Activated naive CD8-positive, alpha-beta T cell (primary cell): ENCODE measurements at regions not wholly inside any gene's neighbourhood (a gene's known extent, or its start where the extent isn't known, plus 50 kb on each side); places are given as distances from the start of the nearest gene placed in this dataset.
"Not testable (repeated sequence)": the region's sequence is repeated elsewhere in the genome, so short reads cannot be mapped to it uniquely, and the experiment has no call there.

ENCODE experiments used
- H3K27ac Mint-ChIP-seq: one replicate; pipeline ENCODE4 v1.8.0; 2021; ENCODE audit warnings: mixed read lengths
- H3K27me3 Mint-ChIP-seq: one replicate; pipeline ENCODE4 v1.8.0; 2021; ENCODE audit warnings: mixed read lengths
- H3K36me3 Mint-ChIP-seq: one replicate; pipeline ENCODE4 v1.8.0; 2021; ENCODE audit warnings: mixed read lengths
- H3K4me1 Mint-ChIP-seq: one replicate; pipeline ENCODE4 v1.8.0; 2021; ENCODE audit warnings: low read depth, mixed read lengths
- H3K4me3 Mint-ChIP-seq: one replicate; pipeline ENCODE4 v1.8.0; 2021; ENCODE audit warnings: mild to moderate bottlenecking, mixed read lengths
- H3K9me3 Mint-ChIP-seq: one replicate; pipeline ENCODE4 v1.8.0; 2021; ENCODE audit warnings: low read depth, mixed read lengths

DNA sequence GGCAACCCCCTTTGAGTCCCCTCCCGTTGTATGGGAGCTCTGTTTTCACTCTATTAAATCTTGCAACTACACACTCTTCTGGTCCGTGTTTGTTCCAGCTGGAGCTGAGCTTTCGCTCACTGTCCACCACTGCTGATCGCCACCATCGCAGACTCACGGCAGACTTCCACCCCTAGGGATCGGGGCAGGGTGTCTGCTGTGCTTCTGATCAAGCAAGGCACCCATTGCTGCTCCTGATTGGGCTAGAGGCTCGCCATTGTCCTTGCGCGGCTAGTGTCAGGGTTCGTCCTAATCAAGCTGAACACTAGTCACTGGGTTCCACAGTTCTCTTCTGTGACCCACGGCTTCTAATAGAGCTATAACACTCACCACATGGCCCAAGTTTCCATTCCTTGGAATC, 442.8 kb downstream of the SLITRK1 start:
- not testable (repeated sequence) for H3K9me3 Mint-ChIP-seq, H3K4me3 Mint-ChIP-seq, H3K27ac Mint-ChIP-seq, H3K36me3 Mint-ChIP-seq, H3K4me1 Mint-ChIP-seq, H3K27me3 Mint-ChIP-seq

DNA sequence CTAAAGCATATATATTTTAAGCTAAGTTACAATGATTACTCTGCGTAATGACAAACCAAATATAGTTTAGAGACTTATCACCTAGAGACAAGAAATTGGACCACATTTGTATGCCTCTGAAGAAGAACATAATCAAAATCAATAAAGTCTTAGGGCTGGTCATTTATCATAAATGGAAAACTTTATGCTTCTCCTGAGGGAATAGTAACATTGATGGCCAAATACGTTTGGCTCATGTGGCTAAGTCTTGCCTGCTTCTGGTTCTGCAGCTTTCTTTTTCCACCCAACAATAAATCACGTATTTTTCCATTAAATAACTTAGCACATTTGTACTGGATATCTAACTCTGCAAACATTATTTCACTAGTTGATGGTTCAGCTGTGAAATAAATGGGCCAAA, 458.4 kb downstream of the SLITRK1 start:
- Mint-ChIP-seq H3K4me3 (no peak overlapping the region), H3K27me3 (no peaks in the 10 kb centered on the region)

DNA sequence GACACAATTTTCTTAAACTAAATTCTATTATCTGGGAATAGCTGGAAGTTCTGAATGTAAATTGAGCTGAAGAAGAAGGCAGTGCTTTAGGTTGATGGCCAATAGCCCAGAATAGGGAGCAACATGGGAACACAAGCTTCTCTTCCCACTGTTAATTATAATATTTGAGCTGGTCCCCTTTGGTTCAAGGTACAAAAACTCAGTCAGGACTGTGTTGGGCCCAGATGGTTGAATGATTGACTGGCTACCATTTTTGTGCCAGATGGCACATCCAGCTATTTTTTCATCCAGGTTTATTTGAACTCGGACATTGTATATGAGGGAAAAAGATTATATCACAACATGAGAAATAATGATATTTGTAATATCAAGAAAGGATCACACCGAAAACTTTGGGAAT, 458.9 kb downstream of the SLITRK1 start:
- H3K27me3 Mint-ChIP-seq: no peaks in the 10 kb centered on the region
- no peak overlapping the region for H3K27ac Mint-ChIP-seq
- H3K4me1 Mint-ChIP-seq: no peaks in the 10 kb centered on the region
- no peak overlapping the region for H3K4me3 Mint-ChIP-seq
- no peaks in the 10 kb centered on the region for H3K36me3 Mint-ChIP-seq
- H3K9me3 Mint-ChIP-seq: peaks cover 9% of the 10 kb centered on the region

More for the DNA sequence above, 458.4 kb downstream of the SLITRK1 start:
- H3K36me3 Mint-ChIP-seq: no peaks in the 10 kb centered on the region
- no peak overlapping the region for H3K27ac Mint-ChIP-seq
- peaks cover 9% of the 10 kb centered on the region for H3K9me3 Mint-ChIP-seq
- H3K4me1 Mint-ChIP-seq: no peaks in the 10 kb centered on the region

DNA sequence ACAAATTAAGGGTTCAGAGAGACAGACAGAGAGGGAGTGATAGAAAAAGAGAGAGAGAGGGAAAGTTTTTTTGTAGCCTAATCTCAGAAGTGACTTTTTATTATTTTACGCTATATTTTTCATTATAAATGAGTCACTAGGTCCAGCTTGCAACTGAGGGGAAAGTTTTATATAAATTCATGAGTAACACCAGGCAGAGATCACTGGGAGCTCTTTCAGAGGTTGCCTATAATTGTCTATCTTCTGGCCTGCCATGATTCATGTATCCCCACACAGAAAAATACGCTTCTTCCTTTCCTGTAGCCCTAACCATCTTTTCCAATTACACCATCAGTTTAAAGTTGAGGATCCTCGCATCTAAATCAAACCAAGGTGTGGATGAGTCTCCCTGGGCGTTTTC, 467.9 kb downstream of the SLITRK1 start:
- Mint-ChIP-seq H3K36me3 (no peaks in the 10 kb centered on the region), H3K4me1 (no peaks in the 10 kb centered on the region), H3K27ac (no peak overlapping the region), H3K4me3 (no peak overlapping the region), H3K9me3 (peaks cover 11% of the 10 kb centered on the region), H3K27me3 (no peaks in the 10 kb centered on the region)

DNA sequence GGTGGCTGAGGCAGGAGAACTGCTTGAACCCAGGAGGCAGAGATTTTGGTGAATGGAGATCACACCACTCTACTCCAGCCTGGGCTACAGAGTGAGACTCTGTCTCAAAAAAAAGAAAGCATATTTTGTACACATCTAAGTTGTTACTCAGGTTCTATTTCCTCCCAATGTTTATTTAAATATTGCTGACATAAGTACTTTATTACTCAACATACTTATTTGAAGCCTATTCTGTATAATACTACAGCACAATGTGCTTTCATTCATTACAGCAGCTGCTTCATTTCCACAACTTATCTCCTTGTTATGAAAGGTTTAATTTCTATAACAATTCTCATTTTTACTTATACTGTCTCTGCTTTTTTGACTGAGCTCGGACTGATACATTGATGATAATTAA, 495.7 kb downstream of the SLITRK1 start:
- no peak overlapping the region for H3K27ac Mint-ChIP-seq
- H3K27me3 Mint-ChIP-seq: no peaks in the 10 kb centered on the region
- H3K4me1 Mint-ChIP-seq: no peaks in the 10 kb centered on the region
- no peaks in the 10 kb centered on the region for H3K9me3 Mint-ChIP-seq
- no peaks in the 10 kb centered on the region for H3K36me3 Mint-ChIP-seq
- no peak overlapping the region for H3K4me3 Mint-ChIP-seq

DNA sequence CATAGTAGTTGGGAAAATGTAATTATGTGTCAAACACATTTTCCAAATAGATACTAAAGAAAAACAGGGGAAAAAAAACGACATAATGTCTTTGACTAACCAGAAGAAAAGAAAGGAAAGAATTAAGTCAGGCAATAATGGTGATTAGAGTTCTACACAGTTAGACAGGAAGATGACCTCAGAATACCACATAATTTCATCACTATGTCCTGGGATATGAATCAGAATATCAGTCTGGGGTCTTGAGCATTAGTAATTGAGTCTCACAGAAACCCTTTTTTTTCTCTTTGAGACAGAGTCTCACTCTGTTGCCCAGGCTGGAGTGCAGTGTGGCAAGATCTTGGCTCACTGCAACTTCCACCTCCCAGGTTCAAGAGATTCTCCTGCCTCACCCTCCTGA, 503.4 kb downstream of the SLITRK1 start:
- Mint-ChIP-seq H3K4me1 (no peaks in the 10 kb centered on the region), H3K27me3 (no peaks in the 10 kb centered on the region), H3K4me3 (no peak overlapping the region), H3K9me3 (no peaks in the 10 kb centered on the region), H3K36me3 (no peaks in the 10 kb centered on the region), H3K27ac (no peak overlapping the region)

DNA sequence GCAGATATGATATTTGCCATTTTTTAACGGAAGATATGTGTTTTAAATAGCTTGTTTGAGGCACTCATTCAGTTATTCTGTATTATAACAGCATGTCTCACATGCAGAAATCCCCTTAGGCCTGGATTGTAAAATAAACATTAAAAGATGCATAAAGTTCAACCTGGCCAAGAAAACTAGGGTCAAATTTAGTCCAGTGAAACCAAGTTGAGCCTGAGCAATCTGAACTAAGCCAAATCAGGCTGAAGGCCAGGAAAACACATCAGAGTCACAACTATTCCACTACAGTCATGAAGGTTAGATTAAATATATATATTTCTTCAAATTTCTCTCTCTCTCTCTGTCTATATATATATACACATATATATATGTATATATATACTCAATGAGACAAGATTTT, 504.8 kb downstream of the SLITRK1 start:
- no peaks in the 10 kb centered on the region for H3K27me3 Mint-ChIP-seq
- H3K27ac Mint-ChIP-seq: no peak overlapping the region
- no peaks in the 10 kb centered on the region for H3K4me1 Mint-ChIP-seq
- H3K4me3 Mint-ChIP-seq: no peak overlapping the region
- peaks cover 3% of the 10 kb centered on the region for H3K9me3 Mint-ChIP-seq
- no peaks in the 10 kb centered on the region for H3K36me3 Mint-ChIP-seq

DNA sequence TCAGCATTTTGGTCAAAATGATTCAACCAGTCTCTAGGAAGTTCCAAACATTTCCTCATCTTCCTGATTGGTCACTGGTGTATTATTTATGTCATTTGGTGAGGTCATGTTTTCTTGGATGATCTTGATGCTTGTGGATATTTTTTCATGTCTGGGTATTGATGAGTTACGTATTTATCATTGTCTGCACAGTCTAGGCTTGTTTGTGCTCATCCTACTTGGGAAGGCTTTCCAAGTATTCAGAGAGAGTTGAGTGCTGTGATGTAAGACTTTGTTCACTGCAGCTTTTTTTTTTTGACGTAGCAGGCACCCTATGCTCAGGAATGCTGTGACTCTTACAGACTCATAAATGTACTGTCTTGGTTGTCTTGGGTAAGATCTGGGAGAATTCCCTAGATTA, 509.5 kb downstream of the SLITRK1 start:
- no peaks in the 10 kb centered on the region for H3K36me3 Mint-ChIP-seq

DNA sequence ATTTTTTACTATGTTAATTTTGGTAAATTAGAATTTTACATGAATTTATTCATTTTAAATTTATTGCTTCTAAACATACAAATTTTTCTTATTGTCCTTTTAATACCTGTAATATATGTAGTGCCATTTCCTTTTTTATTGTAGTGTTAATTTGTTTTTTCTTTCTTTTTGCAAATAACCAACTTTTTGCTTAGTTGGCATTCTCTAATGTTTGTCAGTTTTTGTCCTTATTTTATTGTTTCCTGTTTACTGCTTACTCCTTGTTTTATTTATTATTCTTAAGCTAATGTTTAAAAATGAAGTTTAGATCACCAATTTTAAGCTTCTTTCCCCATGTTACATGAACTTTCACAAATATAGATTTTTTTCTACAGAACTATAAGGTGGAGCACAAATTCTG, 516.6 kb downstream of the SLITRK1 start:
- Mint-ChIP-seq H3K4me1 (no peaks in the 10 kb centered on the region), H3K4me3 (no peak overlapping the region), H3K27me3 (no peaks in the 10 kb centered on the region), H3K9me3 (peaks cover 7% of the 10 kb centered on the region), H3K27ac (no peak overlapping the region), H3K36me3 (no peaks in the 10 kb centered on the region)

More for the DNA sequence above, 509.5 kb downstream of the SLITRK1 start:
- Mint-ChIP-seq H3K4me3 (no peak overlapping the region), H3K4me1 (no peaks in the 10 kb centered on the region), H3K27me3 (no peaks in the 10 kb centered on the region), H3K27ac (no peak overlapping the region), H3K9me3 (peaks cover 9% of the 10 kb centered on the region)

DNA sequence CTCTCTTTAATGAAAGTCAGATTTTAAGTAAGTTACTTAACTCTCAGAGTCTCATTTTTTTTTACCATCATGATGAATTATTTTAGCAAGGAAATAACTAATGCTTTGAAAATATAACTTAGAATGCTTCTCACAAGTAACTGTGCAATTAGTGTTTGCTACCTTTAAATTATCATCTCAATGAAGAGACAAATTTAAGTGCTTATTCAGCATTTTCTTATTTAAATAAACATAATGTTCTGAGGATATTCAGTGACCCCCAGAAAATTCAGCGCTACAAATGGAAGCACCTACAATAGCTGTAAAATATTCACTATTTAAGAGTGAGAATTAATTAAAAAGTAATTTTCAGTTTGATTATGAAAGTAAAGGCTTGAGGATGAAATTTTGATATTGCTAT, 527.2 kb downstream of the SLITRK1 start:
- H3K27ac Mint-ChIP-seq: no peak overlapping the region
- H3K9me3 Mint-ChIP-seq: no peaks in the 10 kb centered on the region
- H3K27me3 Mint-ChIP-seq: no peaks in the 10 kb centered on the region
- H3K36me3 Mint-ChIP-seq: no peaks in the 10 kb centered on the region
- H3K4me3 Mint-ChIP-seq: no peak overlapping the region
- no peaks in the 10 kb centered on the region for H3K4me1 Mint-ChIP-seq

DNA sequence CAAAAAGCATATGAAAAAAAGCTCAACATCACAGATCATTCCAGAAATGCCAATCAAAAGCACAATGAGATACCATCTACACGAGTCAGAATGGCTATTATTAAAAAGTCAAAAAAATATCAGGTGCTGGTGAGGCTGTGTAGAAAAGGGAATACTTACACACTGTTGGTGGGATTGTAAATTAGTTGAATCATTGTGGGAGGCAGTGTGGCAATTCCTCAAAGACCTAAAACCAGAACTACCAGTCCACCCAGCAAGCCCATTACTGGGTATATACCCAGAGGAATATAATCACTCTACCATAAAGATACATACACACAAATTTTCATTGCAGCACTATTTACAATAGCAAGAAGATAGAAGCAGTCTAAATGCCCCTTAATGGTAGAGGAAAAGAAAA, 529.9 kb downstream of the SLITRK1 start:
- H3K4me1 Mint-ChIP-seq: no peaks in the 10 kb centered on the region
- H3K4me3 Mint-ChIP-seq: no peak overlapping the region
- H3K36me3 Mint-ChIP-seq: no peaks in the 10 kb centered on the region
- no peaks in the 10 kb centered on the region for H3K9me3 Mint-ChIP-seq
- no peaks in the 10 kb centered on the region for H3K27me3 Mint-ChIP-seq
- H3K27ac Mint-ChIP-seq: no peak overlapping the region

DNA sequence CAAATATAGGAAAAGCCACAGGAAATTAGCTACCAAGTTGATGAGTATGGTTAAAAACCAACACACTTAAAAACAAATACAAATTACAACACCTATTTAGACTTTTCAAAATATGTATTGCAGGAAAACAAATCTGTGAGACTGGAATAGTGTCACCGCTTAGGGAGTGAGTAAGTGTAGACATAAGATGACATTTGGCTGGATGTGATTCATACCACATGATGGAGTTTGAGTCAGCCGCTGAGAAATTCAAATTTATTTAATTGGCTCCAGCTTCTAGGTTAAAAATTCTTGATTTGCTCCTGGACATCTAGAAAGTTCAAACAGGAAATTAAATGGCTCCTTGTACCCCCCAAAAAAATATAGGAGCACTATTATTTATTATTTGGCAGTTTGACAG, 531.7 kb downstream of the SLITRK1 start:
- Mint-ChIP-seq H3K4me1 (no peaks in the 10 kb centered on the region), H3K9me3 (no peaks in the 10 kb centered on the region), H3K4me3 (no peak overlapping the region), H3K27me3 (no peaks in the 10 kb centered on the region), H3K27ac (no peak overlapping the region), H3K36me3 (no peaks in the 10 kb centered on the region)

DNA sequence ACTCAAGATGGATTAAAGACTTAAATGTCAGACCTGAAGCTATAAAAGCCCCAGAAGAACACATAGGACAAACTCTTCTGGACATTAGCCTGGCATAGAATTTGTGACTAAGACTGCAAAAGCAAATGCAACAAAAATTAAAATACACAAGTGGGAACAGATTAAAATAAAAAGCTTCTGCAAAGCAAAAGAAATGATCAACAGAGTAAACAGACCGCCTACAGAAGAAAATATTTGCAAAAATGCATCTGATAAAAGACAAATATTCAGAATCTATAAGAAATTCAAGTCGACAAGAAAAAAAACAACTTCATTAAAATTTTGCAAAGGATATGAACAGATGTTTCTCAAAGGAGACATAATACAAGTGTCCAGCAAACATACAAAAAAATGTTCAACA, 537.8 kb downstream of the SLITRK1 start:
- no peak overlapping the region for H3K27ac Mint-ChIP-seq
- no peaks in the 10 kb centered on the region for H3K36me3 Mint-ChIP-seq
- H3K4me3 Mint-ChIP-seq: no peak overlapping the region
- H3K9me3 Mint-ChIP-seq: peaks cover 3% of the 10 kb centered on the region
- H3K4me1 Mint-ChIP-seq: no peaks in the 10 kb centered on the region
- H3K27me3 Mint-ChIP-seq: no peaks in the 10 kb centered on the region

DNA sequence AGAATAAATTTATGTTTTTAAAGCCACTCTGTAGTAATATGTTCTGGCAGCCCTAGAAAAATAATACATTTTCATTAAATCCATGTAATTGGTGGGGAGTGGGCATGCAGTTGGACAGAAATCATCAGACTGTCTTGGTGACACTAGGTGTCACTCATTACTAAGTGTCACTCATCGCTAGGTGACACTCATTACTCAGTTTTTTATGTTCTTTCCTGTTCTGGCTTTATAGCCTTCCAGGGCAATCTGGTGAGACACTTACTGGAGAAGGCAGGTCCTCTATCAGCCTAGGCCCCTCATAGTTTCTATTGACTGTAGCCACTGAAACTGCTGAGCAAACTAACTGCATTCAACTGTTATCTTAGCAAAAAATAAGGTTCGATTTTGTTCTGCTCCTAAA, 542.1 kb downstream of the SLITRK1 start:
- no peaks in the 10 kb centered on the region for H3K9me3 Mint-ChIP-seq
- no peak overlapping the region for H3K27ac Mint-ChIP-seq
- H3K4me3 Mint-ChIP-seq: no peak overlapping the region
- H3K4me1 Mint-ChIP-seq: no peaks in the 10 kb centered on the region
- H3K36me3 Mint-ChIP-seq: no peaks in the 10 kb centered on the region
- no peaks in the 10 kb centered on the region for H3K27me3 Mint-ChIP-seq

DNA sequence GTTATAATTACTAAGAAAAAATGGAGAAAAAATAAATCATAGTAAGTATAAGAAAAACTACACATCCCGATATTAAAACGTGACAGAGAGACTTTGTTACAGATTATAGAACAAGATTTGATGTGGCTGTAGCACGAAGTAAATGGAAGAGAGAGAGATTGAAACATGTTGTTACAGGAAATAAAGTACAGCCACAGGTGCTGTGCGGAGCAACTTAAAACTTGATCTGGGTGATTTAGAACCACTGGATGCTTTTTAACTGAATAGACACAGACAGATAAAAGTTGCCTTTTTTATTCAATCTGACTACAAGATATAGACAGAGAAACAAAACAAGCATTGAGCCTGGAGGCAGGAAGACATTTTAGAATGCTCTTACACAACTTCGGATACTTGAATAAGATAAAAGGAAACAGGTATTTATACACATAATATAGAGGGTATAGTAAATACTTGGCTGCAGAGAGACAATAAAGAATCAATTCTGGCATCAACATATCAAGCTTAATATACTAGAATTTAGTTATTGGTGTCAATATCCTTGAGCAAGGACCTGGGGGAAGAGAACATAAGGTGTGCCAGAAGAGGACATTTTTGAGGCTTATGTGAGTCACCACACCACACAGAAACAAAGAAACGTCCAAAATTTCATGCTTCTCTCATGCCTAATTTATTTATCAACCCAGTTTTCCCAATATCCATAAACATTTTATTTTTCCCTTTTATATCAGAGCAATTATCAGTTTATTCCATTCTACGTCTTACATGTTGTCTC, 548.5 kb downstream of the SLITRK1 start:
- Mint-ChIP-seq H3K4me1 (no peaks in the 10 kb centered on the region), H3K4me3 (no peak overlapping the region), H3K9me3 (no peaks in the 10 kb centered on the region), H3K36me3 (no peaks in the 10 kb centered on the region), H3K27ac (no peak overlapping the region), H3K27me3 (no peaks in the 10 kb centered on the region)

DNA sequence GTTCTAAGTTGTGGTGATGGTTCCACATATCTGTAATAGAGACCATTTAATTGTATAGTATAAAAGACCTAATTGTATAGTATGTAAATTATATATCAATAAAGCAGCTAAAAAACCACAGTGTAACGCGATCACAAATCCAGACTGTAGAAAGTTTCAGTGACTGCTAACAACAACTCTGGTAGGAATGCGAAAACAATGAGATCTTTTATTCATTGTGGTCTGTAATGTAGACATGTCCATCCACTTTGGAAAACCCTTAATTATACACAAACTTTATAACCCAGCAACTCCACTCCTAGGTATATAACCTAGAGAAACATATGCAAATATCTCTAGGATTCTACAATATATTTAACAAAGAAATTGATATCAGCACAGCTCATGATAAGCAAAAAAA, 549.5 kb downstream of the SLITRK1 start:
- no peaks in the 10 kb centered on the region for H3K27me3 Mint-ChIP-seq
- H3K4me3 Mint-ChIP-seq: no peak overlapping the region
- H3K9me3 Mint-ChIP-seq: no peaks in the 10 kb centered on the region
- H3K36me3 Mint-ChIP-seq: no peaks in the 10 kb centered on the region
- no peaks in the 10 kb centered on the region for H3K4me1 Mint-ChIP-seq
- H3K27ac Mint-ChIP-seq: no peak overlapping the region
